NOMO-1 treated with dmso at 0.1 percent for 144 hours (cell line): ENCODE measurements at regions not wholly inside any gene's neighbourhood (a gene's known extent, or its start where the extent isn't known, plus 50 kb on each side); places are given as distances from the start of the nearest gene placed in this dataset.

Experiments used
- DNase-seq: peaks from one replicate; lab custom pipeline; 2025; ENCODE audit not compliant: unreplicated experiment; lab: John Stamatoyannopoulos, UW

- DNase-seq: no peak
Measured at GRCh38 chr2:122100346-122100745, 344.9 kb downstream of the TSN start.

- DNase-seq: no peak
Measured at GRCh38 chr2:122100756-122101155, 345.3 kb downstream of the TSN start.

- DNase-seq: no peak
Measured at GRCh38 chr2:122101319-122101718, 345.9 kb downstream of the TSN start.

- DNase-seq: no peak
Measured at GRCh38 chr2:122105171-122105876, 349.9 kb downstream of the TSN start.

- no peak for DNase-seq
Measured at GRCh38 chr2:122105877-122106206, 350.4 kb downstream of the TSN start.

- DNase-seq: no peak
Measured at GRCh38 chr2:122108186-122108585, 352.7 kb downstream of the TSN start.

- DNase-seq: no peak
Measured at GRCh38 chr2:122112216-122113005, 357.0 kb downstream of the TSN start.

- no peak for DNase-seq
Measured at GRCh38 chr2:122114421-122114820, 359.0 kb downstream of the TSN start.

- no peak for DNase-seq
Measured at GRCh38 chr2:122117371-122117770, 361.9 kb downstream of the TSN start.

- no peak for DNase-seq
Measured at GRCh38 chr2:122129399-122129798, 373.9 kb downstream of the TSN start.

- no peak for DNase-seq
Measured at GRCh38 chr2:122132147-122132691, 376.8 kb downstream of the TSN start.

GRCh38 chr2:122135021-122135937, 379.8 kb downstream of the TSN start:
- no peak for DNase-seq

- DNase-seq: no peak
Measured at GRCh38 chr2:122136056-122136455, 380.6 kb downstream of the TSN start.

GRCh38 chr2:122138561-122138960, 383.1 kb downstream of the TSN start:
- DNase-seq: no peak

- no peak for DNase-seq
Measured at GRCh38 chr2:122139739-122140420, 384.4 kb downstream of the TSN start.

GRCh38 chr2:122144884-122145283, 389.4 kb downstream of the TSN start:
- DNase-seq: no peak

- no peak for DNase-seq
Measured at GRCh38 chr2:122145856-122146255, 390.4 kb downstream of the TSN start.

- DNase-seq: no peak
Measured at GRCh38 chr2:122148128-122148767, 392.8 kb downstream of the TSN start.

GRCh38 chr2:122150524-122151280, 395.3 kb downstream of the TSN start:
- DNase-seq: no peak

- no peak for DNase-seq
Measured at GRCh38 chr2:122152571-122152970, 397.1 kb downstream of the TSN start.
